RPMI8226 (cell line): ENCODE measurements at regions not wholly inside any gene's neighbourhood (a gene's known extent, or its start where the extent isn't known, plus 50 kb on each side); places are given as distances from the start of the nearest gene placed in this dataset.
"Not testable (repeated sequence)": the region's sequence is repeated elsewhere in the genome, so short reads cannot be mapped to it uniquely, and the experiment has no call there.

Source experiments
- DNase-seq: peaks from one replicate; pipeline ENCODE4 v3.0.0-alpha.2; 2015

DNA sequence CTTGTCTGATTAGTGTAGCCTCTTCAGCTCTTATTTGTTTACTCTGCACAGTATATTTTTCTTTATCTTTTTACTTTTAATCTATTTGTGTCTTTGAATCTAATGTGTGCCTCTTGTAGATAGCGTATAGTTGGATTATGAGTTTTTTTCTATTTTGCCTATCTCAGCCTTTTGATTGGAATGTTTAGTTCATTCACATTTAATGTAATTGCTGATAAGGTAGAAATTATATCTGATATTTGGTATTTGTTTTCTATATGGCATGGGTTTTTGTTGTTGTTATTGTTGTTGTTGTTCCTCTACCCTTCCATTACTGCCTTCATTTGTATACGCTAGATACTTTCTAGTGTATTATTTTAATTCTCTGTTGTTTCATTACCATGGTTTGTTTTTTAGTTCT lies 131.7 kb upstream of the GRIK3 start:
- no peak for DNase-seq

DNA sequence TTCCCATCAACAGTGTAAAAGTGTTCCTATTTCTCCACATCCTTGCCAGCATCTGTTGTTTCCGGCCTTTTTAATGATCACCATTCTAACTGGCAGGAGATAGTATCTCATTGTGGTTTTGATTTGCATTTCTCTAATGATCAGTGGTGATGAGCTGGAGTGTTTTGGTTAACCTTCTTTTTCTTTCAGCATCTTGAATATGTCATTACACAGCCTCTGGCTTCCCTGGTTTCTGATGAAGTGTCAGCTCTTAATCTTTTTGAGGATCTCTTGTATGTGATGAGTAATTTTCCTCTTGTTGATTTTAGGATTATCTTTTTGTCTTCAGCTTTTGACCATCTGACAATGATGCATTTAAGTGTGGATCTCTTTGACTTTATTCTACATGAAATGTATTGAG lies 133.2 kb upstream of the GRIK3 start:
- no peak for DNase-seq

DNA sequence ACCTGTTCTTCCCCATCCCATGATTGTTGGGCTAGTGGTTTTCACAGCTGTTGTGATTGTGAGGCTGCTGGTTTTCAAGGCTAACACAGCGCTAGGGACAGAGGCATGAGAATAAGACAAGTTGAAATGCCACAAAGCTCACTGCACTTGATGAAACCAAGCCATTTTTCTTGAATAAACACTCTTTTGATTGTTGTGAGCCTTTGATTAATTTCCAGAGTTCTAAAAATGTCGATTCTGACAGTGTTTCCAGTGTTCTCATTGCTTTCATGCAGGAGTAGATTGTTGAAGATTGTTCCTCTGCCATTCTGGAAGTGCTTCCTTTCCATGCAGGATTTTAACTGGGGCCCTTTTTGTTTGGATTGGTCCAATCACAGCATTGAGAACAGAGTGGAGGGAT lies 134.9 kb upstream of the GRIK3 start:
- no peak for DNase-seq

DNA sequence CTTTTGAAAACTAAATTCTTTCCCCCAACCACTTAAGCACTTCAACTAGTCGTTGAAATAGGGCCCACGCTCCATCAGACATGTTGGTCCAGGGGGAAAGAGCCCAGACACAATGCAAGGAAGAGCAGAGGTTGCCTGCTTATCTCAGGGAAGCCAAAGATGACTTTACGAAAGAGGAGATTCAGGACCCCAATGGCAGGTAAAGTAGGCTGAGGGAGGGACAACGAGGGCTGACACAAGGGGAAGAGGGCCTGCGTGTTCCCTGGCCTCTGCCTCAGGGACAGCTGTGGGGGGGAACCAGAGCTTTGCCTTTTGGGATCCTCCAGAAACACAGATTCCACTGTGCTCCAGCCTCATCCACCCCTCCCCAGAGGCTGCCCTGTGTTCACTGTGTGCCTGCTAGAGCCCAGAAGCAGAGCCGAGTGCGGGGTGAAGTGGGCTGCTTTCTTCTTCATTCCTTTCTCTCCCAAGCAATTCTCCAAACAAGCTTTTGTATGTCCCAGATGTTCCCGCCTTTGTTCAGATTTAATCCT lies 135.5 kb upstream of the GRIK3 start:
- no peak for DNase-seq

DNA sequence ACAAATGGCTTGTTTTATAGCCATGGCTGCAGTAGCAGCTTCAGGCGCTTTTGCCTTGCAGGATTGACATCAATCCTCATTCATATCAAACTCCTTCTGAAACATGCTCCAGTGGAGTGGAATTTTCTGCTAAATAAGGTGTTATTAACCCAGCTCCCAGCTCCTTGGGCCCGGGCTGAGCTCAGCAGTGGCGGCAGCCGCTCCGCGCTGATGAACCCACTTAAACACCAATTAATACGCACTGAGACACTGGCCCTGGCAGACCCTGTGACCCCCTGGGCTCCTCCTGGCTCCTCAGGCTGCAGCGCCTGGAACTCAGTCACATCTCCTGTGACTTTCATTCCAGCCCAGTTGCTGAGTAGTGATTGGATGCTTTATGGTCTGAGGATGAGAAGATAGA lies 137.4 kb upstream of the GRIK3 start:
- no peak for DNase-seq

DNA sequence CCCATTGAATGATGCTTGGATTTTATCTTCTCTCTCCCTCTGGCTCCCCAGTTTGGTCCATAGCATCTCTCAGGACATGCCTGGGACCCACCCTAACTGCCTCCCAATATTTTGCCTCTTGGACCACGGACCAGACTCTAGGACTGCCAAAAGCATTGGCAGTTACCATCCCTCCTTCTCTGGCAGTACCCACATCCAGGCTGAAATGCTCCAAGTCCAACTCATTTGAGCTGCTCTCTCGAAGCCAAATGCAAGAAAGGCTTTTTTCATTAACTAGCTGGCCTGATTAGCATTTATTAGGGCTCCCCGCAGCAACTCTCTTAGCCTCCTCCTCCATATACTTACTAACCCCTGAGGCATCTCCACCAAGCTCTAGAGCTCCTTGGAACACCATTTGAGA lies 140.0 kb upstream of the GRIK3 start:
- DNase-seq: no peak

DNA sequence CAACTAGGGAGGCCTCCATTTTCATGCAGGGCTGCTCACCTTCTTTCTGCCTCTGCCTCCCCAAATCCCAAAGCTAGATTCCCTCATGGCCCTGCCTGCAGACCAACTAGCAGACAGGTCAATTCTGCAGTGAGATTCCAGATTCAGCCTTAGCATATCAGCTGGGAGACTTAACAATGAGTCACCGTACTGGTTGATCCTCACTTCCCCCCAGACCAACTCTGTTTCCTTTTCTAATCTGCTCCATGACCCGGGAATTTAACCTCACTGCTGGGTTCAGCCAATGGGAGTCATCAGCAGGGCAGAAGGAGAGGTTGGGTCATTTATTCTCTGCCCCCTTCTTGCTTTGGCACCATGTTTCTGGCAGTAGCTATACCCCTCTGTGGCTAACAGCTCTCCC lies 140.6 kb upstream of the GRIK3 start:
- DNase-seq: no peak

DNA sequence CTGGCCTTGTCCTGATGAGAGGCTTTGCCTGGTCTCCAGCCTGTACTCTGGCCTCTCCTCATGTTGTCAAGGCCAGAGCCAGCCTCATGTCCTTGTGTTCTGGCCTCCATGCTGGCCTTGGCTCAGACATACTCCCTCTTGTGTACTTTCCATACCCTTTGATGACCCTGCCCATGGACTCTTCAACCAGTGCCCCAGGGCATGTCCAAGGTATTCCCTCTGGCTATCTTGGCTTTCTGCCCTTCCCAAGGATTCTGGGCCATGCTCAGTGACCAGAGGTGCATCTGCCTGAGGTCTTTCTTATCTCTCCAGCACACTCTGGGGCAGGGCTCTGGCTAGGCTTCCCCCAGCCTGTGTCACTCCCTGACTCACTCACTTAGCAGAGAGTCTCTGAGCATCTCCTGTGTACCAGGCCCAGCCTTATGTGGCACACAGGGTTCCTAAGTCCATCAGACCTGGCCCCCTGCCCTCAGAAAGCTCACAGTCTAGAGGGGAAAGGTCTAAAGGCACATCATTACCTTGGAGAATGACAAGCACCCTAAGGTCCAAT lies 141.4 kb upstream of the GRIK3 start:
- no peak for DNase-seq

DNA sequence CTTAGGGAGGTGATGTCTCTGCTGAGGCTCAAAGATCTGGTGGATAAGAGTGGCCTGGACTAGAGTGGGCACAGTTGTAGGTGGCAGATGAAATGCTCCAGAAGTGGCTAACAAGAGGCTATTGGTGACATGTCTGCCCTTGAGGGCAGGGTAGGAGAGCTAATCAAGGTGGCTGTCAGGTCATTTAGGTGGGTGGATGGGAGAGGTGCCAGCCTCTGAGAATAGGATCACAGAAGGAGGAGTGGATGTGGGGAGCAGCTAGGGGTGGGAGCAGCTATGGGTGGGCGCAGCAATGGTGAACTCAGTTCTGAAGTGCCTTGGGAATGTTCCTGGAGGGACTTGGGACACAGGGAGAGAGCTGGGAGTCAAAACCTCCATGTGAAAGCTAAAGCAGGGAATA lies 142.0 kb upstream of the GRIK3 start:
- DNase-seq: no peak

DNA sequence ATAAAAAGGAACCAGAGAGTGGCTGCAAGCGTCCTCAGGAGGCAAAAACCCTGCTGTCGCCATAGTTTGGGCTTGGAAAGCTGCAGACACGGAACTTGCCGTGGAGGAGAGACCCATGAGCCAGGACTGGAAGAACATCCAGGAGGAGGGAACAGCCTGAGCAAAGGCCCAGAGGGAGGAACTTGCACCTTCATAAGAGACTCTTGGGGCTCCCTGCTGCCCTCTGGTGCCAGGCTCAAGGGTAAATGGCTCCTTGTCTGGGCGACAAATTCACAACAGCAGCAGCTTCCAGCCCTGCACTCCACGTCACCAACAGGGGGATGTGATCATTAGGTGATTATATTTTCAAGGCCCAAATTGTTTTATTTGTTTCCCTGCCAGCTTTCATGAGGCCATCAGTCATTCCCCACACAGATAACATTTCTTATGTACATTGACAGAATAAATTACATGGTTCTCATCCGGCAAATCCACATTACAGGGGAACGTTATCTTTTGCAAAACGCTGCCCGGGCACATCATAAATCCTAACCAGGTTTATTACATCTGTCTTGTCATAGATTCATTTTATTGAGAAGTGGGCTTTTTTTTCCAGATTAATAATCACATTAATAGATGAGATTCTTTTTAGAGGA lies 143.0 kb upstream of the GRIK3 start:
- peak; percentile 81 for DNase-seq

DNA sequence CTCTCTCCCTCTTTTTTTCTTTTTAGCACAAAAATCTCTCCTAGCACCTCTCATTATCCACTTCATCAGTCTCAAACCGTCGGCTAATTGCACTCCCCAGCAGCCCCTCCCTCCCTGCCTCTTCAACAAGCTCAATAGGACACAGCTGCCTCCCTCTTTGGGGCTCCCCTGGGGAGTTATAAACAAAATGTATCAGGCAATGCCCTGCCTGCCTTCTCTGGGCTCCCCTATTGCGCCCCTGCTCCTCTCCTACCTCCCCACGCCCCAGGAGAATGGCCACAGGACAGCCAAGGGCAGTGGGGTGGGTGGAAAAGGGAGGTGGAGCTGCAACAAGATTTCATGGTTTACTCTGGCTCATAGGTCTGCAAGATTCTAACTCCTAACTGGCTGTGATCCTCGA lies 147.1 kb upstream of the GRIK3 start:
- DNase-seq: no peak

DNA sequence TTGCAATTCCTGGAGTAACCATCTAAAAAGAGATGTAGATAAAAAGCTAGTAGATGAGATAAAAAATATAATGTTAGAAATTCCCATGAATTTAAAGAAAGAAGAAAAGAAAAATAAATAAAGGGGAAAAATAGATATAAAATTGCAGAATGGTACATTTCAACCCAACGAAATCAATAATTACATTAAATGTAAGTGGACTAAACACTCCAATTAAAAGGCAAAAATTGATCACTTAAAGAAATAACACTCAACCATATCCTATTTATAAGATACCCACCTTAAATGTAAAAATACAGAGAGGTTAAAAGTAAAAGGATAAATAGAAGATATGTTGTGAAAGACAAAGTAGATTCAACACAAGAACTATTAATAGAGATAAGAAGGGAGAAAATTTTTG lies 150.5 kb upstream of the GRIK3 start:
- DNase-seq: no peak

DNA sequence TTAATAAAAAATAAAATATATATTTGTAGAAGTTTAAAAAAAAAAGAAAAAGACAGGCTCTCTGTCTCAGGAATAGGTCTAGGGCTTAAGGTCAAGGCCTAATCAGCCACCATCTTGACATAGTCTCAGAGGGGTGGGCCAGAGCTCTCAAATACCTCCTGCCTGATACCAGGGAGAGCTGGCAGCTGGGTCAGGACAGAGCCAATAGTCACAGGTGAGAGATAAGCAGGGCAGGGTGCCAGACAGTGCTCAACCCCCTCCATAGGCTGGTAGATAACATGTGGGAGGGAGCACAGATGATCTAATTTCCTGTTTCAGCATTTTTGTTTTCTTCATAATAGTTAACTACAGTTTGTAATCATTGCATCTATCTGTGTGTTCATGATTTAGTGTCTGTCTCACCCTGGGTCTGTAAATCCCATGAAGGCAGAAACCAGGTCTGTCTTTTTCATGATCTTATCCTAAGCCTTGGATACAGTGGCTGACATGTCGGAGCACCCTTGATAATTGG lies 152.0 kb upstream of the GRIK3 start:
- DNase-seq: peak; percentile 18

DNA sequence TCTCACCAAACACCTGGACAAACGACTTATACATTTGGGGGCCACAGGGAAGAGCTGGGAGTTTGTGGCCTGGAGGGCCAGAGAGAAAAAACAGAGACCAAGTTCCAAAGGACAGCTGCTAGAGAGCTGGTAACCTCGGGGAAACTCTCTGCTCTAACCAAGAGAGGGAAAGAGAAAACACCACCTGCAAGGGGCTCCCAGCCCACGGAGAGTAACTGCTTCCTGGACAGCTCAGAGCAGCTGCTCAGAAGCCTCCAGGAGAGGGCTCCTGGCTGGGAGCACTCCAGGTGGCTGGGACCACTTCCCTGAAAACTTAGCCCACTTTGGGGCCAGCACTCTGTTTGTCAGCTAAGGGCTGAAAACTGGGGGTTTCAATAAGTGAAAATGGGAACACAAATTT lies 154.8 kb upstream of the GRIK3 start:
- no peak for DNase-seq

DNA sequence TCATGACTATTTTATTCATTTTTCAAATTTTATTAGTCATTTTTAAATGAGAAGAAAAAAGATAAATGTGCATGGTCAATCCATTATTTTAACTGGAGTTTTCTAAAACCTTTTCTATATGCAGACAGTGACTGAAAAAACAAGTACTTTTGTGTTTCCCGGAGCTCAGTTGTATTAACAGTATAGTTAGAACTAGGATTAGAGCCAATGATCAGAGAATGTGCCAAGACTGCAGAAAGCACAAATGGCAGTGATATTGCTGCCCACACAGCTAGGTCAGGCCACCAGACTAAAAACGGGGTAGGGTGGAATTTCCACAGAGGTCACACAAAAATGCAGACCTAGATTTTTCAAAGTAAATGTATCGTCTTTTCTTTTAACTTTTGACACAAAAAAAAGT lies 163.1 kb upstream of the GRIK3 start:
- DNase-seq: no peak

DNA sequence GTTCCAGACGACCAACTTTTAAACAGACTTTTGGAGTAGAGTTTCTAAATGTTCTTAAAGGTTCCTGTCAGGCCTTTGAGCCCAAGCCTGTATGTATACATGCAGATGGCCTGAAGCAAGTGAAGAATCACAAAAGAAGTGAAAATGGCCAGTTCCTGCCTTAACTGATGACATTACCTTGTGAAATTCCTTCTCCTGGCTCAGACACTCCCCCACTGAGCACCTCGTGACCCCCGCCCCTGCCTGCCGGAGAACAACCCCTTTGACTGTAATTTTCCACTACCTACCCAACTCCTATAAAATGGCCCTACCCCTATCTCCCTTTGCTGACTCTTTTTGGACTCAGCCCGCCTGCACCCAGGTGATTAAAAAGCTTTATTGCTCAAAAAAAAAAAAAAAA lies 180.0 kb upstream of the GRIK3 start:
- not testable (repeated sequence) for DNase-seq

DNA sequence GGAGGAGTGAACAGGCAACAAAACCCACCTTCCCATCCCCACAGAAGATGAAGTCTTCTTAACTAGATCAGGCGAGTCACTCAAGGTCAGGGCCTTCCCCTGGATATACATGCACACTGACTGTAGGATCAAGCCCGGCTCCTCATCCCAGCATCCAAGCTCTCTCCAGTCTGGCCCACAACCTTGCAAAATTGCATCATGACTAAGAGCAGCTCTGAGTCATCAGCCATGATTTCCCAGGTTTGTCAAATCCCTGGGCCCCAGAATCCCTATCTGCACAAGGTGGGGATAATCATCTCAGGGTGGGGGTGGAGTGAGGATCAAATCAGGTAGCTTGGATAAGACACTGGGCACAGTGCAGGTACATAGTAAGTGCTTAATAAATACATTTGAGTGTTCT lies 199.3 kb upstream of the GRIK3 start:
- no peak for DNase-seq

DNA sequence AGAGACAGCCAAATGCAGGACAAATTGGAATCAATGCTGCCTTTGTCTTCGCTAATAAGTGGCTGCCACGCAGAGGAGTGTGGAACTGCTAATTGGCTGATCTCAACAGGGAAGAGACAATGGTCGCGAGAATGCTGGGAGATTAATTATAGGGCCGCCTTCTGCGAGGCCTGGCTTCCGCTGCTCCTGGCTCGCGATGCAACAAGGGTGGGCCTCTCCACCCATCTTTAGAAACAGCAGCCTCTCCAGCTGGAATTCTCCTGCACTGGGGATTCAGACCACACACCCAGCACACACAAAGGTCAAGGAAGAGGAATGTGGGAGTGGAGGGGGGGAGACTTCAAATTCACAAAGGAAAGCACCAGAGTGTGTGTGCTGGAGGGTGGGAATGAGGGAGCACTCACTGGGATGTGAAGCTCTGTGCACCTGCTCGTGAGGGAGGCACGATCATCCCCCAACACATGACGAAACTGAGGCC lies 200.7 kb upstream of the GRIK3 start:
- peak; percentile 1 for DNase-seq

DNA sequence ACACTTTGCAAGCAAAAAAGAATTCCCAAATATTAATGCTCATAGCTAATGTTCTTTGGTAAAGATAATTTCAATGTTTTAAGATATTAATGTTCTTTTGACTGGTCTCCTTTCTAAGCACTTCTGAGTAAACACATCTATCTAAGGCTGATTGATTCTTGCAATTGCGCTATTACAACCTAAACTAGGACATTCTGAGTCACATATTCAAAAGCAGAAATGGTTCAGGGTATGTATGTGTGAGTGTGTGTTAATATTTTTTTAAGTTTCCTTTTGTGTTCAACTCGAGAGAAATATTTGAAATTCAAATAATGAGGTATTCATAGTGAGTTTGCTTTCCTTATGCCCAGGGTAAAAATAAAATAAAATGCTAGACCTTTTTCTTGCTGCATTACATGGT lies 203.6 kb upstream of the GRIK3 start:
- DNase-seq: no peak

DNA sequence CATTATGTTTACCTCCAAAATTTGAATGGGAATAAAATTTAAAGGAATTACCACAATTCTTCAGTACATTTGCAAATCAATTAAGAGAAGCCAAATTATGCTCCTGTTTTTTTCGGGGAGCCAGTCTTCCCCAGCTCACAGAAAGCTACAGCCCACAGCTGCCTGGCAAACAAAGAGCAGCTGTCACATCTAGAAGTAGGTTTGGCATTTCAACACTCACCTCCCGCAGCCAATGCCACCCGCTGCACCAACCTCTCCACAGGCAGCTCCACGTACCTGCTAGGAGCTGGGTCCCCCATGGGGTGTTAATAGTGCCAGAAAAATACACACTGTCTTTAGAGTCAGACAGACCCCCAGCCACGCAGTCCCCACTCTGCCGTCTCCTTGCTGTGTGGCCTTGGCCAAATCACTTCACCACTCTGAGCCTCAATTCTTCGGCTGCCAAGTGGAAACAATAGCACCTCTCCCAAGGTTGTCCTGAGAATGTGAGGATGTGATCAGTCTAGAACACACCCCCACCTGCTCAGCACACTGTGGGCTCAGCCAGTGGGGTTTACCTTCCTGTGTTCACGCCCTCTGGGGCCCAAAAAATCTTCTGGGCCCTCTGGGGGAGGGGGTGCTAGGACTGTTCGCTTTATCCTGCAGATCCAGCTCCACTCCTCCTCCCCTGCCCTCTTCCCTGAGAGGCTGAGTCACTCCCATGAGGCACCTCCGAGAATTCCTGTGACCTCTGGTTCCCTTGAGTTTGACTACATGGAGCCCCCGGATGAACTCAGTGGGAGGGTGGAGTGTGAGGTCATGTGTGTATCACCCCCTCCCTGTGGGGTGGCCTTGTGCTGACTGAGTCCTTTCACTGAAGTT lies 204.3 kb upstream of the GRIK3 start:
- no peak for DNase-seq

DNA sequence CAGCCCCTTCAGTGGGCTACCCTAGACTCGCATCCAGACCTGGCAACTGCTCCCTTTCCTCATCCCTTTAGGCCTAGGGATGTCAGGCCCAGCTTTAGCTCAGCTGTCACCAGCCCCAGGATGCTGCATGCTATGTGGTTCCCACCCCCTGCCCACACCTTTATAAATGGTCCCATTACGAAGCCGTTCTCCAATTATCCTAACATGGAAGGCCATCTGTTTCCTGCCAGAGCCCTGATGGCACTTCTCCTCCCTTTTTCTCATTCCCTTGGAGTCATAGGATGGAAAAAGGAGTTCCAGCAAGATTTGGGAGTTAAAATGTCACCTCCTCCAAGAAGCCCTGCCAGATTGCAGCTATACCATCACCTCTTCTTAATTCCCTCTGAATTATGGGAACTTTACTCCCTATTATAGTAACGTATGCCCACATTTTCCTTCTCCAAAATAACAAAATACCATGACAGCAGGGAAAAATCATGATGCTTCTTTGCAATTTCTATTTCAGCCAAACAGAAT lies 205.0 kb upstream of the GRIK3 start:
- DNase-seq: no peak

DNA sequence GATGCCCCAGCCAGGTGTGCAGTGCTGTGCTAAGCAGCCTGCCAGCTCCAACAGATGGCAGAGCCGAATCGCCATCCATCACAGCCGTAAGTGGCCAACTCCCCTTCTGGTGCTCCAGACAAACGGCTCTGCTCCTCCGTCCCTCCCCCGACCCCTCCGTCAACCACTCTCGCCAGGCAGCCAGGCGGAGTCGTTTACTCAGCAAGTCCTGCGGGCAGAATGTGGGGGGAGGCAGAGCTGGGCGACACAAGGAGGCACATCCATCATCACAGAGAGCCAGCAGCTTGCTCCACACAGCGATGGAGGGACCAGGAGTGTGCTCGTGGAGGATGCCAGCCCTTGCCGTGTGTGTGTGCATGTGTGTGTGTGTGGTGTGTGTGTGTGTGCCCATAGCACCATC lies 206.6 kb upstream of the GRIK3 start:
- peak; percentile 9 for DNase-seq

DNA sequence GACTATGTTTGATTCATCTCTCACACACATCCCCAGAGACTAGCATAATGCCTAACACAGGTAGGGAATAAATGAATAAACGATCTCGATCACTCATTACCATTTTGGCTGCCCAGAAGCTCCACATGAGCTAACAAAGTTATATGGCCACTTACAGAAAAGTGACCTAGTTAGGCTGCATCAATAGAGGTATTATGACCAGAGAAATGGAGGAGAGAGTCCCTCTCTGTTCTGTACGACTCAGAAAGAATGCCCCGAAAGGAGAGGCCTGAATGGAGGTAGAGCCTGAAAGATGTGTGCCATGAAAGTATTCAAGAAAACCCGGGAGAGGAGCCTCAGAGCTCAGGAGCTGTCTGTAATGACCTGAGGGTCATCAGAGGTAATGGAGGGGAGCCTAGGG lies 208.2 kb upstream of the GRIK3 start:
- DNase-seq: no peak
